ENCODE measurements at regions not wholly inside any gene's neighbourhood (a gene's known extent, or its start where the extent isn't known, plus 50 kb on each side); places are given as distances from the start of the nearest gene placed in this dataset.
A peak's percentile ranks its signal among the peaks of the same experiment; 100 is the strongest.

GRCh38 chr13:71967990-71968389 is 101.0 kb upstream of the DACH1 start:
- no peak overlapping the region for H2AFZ ChIP-seq (ENCODE audit: low read length)
- H3K9me2 ChIP-seq (replicated peaks; ENCODE audit: low read depth, low read length): no peaks in the 10 kb centered on the region
- no peak for TF ChIP-seq EZH2phosphoT487 (IDR thresholded peaks at IDR 0.05; ENCODE audit: borderline replicate concordance)
- TF ChIP-seq, protein P1, sequence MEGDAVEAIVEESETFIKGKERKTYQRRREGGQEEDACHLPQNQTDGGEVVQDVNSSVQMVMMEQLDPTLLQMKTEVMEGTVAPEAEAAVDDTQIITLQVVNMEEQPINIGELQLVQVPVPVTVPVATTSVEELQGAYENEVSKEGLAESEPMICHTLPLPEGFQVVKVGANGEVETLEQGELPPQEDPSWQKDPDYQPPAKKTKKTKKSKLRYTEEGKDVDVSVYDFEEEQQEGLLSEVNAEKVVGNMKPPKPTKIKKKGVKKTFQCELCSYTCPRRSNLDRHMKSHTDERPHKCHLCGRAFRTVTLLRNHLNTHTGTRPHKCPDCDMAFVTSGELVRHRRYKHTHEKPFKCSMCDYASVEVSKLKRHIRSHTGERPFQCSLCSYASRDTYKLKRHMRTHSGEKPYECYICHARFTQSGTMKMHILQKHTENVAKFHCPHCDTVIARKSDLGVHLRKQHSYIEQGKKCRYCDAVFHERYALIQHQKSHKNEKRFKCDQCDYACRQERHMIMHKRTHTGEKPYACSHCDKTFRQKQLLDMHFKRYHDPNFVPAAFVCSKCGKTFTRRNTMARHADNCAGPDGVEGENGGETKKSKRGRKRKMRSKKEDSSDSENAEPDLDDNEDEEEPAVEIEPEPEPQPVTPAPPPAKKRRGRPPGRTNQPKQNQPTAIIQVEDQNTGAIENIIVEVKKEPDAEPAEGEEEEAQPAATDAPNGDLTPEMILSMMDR (conservative IDR thresholded peaks at IDR 0.05; ENCODE audit: low read length): no peak
- no peaks in the 10 kb centered on the region for H3F3A ChIP-seq (ENCODE audit: low read depth)
- H3K79me2 ChIP-seq (ENCODE audit: insufficient read depth, low read length): no peaks in the 10 kb centered on the region
- no peak overlapping the region for H3K4me2 ChIP-seq (ENCODE audit: low read depth, low read length, poor library complexity, severe bottlenecking)
- no peak overlapping the region for H3K4me3 ChIP-seq (ENCODE audit: low read length, poor library complexity, severe bottlenecking)
- no peaks in the 10 kb centered on the region for H3K27me3 ChIP-seq (ENCODE audit: insufficient read depth, low read length, poor library complexity, severe bottlenecking)
- H3K9me3 ChIP-seq (ENCODE audit: insufficient read depth, low read depth, low read length): no peaks in the 10 kb centered on the region
- H3K9ac ChIP-seq (ENCODE audit: low read depth, low read length, poor library complexity, severe bottlenecking): no peak overlapping the region
- no peaks in the 10 kb centered on the region for H4K20me1 ChIP-seq (ENCODE audit: insufficient read depth, low read length, poor library complexity, severe bottlenecking)
- no peaks in the 10 kb centered on the region for H3K36me3 ChIP-seq (ENCODE audit: insufficient read depth, low read length)
- no peaks in the 10 kb centered on the region for H3K4me1 ChIP-seq (ENCODE audit: insufficient read depth, low read length, poor library complexity, severe bottlenecking)

- no peaks in the 10 kb centered on the region for H3K27me3 ChIP-seq (ENCODE audit: insufficient read depth, low read length, poor library complexity, severe bottlenecking)
Observed at GRCh38 chr13:71964491-71965100, 97.6 kb upstream of the DACH1 start.

GRCh38 chr13:71962735-71963134 is 95.7 kb upstream of the DACH1 start:
- Histone ChIP-seq H3K27me3 (ENCODE audit: insufficient read depth, low read length, poor library complexity, severe bottlenecking) (no peaks in the 10 kb centered on the region), H3K4me3 (ENCODE audit: low read length, poor library complexity, severe bottlenecking) (no peak overlapping the region), H3K79me2 (ENCODE audit: insufficient read depth, low read length) (no peaks in the 10 kb centered on the region), H3K9me3 (ENCODE audit: insufficient read depth, low read depth, low read length) (no peaks in the 10 kb centered on the region), H3K9ac (ENCODE audit: low read depth, low read length, poor library complexity, severe bottlenecking) (no peak overlapping the region), H3K36me3 (ENCODE audit: insufficient read depth, low read length) (no peaks in the 10 kb centered on the region), H3K9me2 (replicated peaks; ENCODE audit: low read depth, low read length) (no peaks in the 10 kb centered on the region), H3K4me2 (ENCODE audit: low read depth, low read length, poor library complexity, severe bottlenecking) (no peak overlapping the region), H3K4me1 (ENCODE audit: insufficient read depth, low read length, poor library complexity, severe bottlenecking) (no peaks in the 10 kb centered on the region), H3F3A (ENCODE audit: low read depth) (no peaks in the 10 kb centered on the region), H2AFZ (ENCODE audit: low read length) (no peak overlapping the region), H4K20me1 (ENCODE audit: insufficient read depth, low read length, poor library complexity, severe bottlenecking) (no peaks in the 10 kb centered on the region)
- no peak for TF ChIP-seq EZH2phosphoT487 (IDR thresholded peaks at IDR 0.05; ENCODE audit: borderline replicate concordance)
- TF ChIP-seq, protein P1 (conservative IDR thresholded peaks at IDR 0.05; ENCODE audit: low read length): no peak

More at GRCh38 chr13:71964491-71965100, 97.6 kb upstream of the DACH1 start:
- Histone ChIP-seq H2AFZ (ENCODE audit: low read length) (peak overlapping the region; percentile 46), H3K36me3 (ENCODE audit: insufficient read depth, low read length) (no peaks in the 10 kb centered on the region), H3K79me2 (ENCODE audit: insufficient read depth, low read length) (no peaks in the 10 kb centered on the region), H3K9ac (ENCODE audit: low read depth, low read length, poor library complexity, severe bottlenecking) (no peak overlapping the region), H4K20me1 (ENCODE audit: insufficient read depth, low read length, poor library complexity, severe bottlenecking) (no peaks in the 10 kb centered on the region), H3K9me3 (ENCODE audit: insufficient read depth, low read depth, low read length) (no peaks in the 10 kb centered on the region), H3K4me1 (ENCODE audit: insufficient read depth, low read length, poor library complexity, severe bottlenecking) (no peaks in the 10 kb centered on the region), H3K4me3 (ENCODE audit: low read length, poor library complexity, severe bottlenecking) (peak overlapping the region; percentile 48), H3K4me2 (ENCODE audit: low read depth, low read length, poor library complexity, severe bottlenecking) (peak overlapping the region; percentile 55), H3K9me2 (replicated peaks; ENCODE audit: low read depth, low read length) (no peaks in the 10 kb centered on the region), H3F3A (ENCODE audit: low read depth) (no peaks in the 10 kb centered on the region)
- TF ChIP-seq, protein P1 (conservative IDR thresholded peaks at IDR 0.05; ENCODE audit: low read length): no peak
- TF ChIP-seq EZH2phosphoT487 (IDR thresholded peaks at IDR 0.05; ENCODE audit: borderline replicate concordance): no peak

All from Loucy (cell line).